ENCODE measurements at regions not wholly inside any gene's neighbourhood (a gene's known extent, or its start where the extent isn't known, plus 50 kb on each side); places are given as distances from the start of the nearest gene placed in this dataset.
"Not testable (repeated sequence)": the region's sequence is repeated elsewhere in the genome, so short reads cannot be mapped to it uniquely, and the experiment has no call there.

- no peaks in the 10 kb centered on the region for H3K4me1 ChIP-seq (ENCODE audit: control insufficient read depth in 2 of 2, insufficient read depth in 2 of 2, low read length in 2 of 2)
- H3K27me3 ChIP-seq (ENCODE audit: control insufficient read depth in 2 of 2, insufficient read depth in 1 of 2, low read length in 1 of 2): no peaks in the 10 kb centered on the region
- 96% methylated on average over 2 of the region's 2 CpGs for WGBS
- no peaks in the 10 kb centered on the region for H3K9me3 ChIP-seq (ENCODE audit: control insufficient read depth in 2 of 2, insufficient read depth in 1 of 2, low read length in 1 of 2)
- no peak overlapping the region for H3K27ac ChIP-seq (ENCODE audit: low read depth in 1 of 2, low read length in 1 of 2)
- no peak for DNase-seq (ENCODE audit: low read depth in 6 of 9, low spot score in 9 of 9)
- no peak overlapping the region for H3K4me3 ChIP-seq (ENCODE audit: low read length in 2 of 2)
- H3K36me3 ChIP-seq (ENCODE audit: control insufficient read depth in 2 of 2, insufficient read depth in 2 of 2, low read length in 1 of 2): no peaks in the 10 kb centered on the region
These were observed 198.5 kb upstream of the TMEM196 start for GRCh38 chr7:19971956-19972355.

GRCh38 chr7:19970514-19970913 lies 197.1 kb upstream of the TMEM196 start:
- no peak overlapping the region for H3K27ac ChIP-seq (ENCODE audit: low read depth in 1 of 2, low read length in 1 of 2)
- no peak overlapping the region for H3K4me3 ChIP-seq (ENCODE audit: low read length in 2 of 2)
- H3K36me3 ChIP-seq (ENCODE audit: control insufficient read depth in 2 of 2, insufficient read depth in 2 of 2, low read length in 1 of 2): no peaks in the 10 kb centered on the region
- H3K4me1 ChIP-seq (ENCODE audit: control insufficient read depth in 2 of 2, insufficient read depth in 2 of 2, low read length in 2 of 2): no peaks in the 10 kb centered on the region
- H3K27me3 ChIP-seq (ENCODE audit: control insufficient read depth in 2 of 2, insufficient read depth in 1 of 2, low read length in 1 of 2): no peaks in the 10 kb centered on the region
- H3K9me3 ChIP-seq (ENCODE audit: control insufficient read depth in 2 of 2, insufficient read depth in 1 of 2, low read length in 1 of 2): no peaks in the 10 kb centered on the region
- DNase-seq (ENCODE audit: low read depth in 6 of 9, low spot score in 9 of 9): no peak

GRCh38 chr7:19969859-19970493 lies 196.6 kb upstream of the TMEM196 start:
- H3K27ac ChIP-seq (ENCODE audit: low read depth in 1 of 2, low read length in 1 of 2): no peak overlapping the region
- H3K4me3 ChIP-seq (ENCODE audit: low read length in 2 of 2): no peak overlapping the region
- no peak for DNase-seq (ENCODE audit: low read depth in 6 of 9, low spot score in 9 of 9)
- H3K9me3 ChIP-seq (ENCODE audit: control insufficient read depth in 2 of 2, insufficient read depth in 1 of 2, low read length in 1 of 2): no peaks in the 10 kb centered on the region
- no peaks in the 10 kb centered on the region for H3K36me3 ChIP-seq (ENCODE audit: control insufficient read depth in 2 of 2, insufficient read depth in 2 of 2, low read length in 1 of 2)
- H3K27me3 ChIP-seq (ENCODE audit: control insufficient read depth in 2 of 2, insufficient read depth in 1 of 2, low read length in 1 of 2): no peaks in the 10 kb centered on the region
- H3K4me1 ChIP-seq (ENCODE audit: control insufficient read depth in 2 of 2, insufficient read depth in 2 of 2, low read length in 2 of 2): no peaks in the 10 kb centered on the region
- WGBS: 64% methylated on average over 4 of the region's 4 CpGs

- H3K27me3 ChIP-seq (ENCODE audit: control insufficient read depth in 2 of 2, insufficient read depth in 1 of 2, low read length in 1 of 2): no peaks in the 10 kb centered on the region
- no peak for DNase-seq (ENCODE audit: low read depth in 6 of 9, low spot score in 9 of 9)
- no peaks in the 10 kb centered on the region for H3K36me3 ChIP-seq (ENCODE audit: control insufficient read depth in 2 of 2, insufficient read depth in 2 of 2, low read length in 1 of 2)
- no peaks in the 10 kb centered on the region for H3K4me1 ChIP-seq (ENCODE audit: control insufficient read depth in 2 of 2, insufficient read depth in 2 of 2, low read length in 2 of 2)
- H3K27ac ChIP-seq (ENCODE audit: low read depth in 1 of 2, low read length in 1 of 2): no peak overlapping the region
- 85% methylated on average over 2 of the region's 2 CpGs for WGBS
- H3K4me3 ChIP-seq (ENCODE audit: low read length in 2 of 2): no peak overlapping the region
- no peaks in the 10 kb centered on the region for H3K9me3 ChIP-seq (ENCODE audit: control insufficient read depth in 2 of 2, insufficient read depth in 1 of 2, low read length in 1 of 2)
These were observed 190.8 kb upstream of the TMEM196 start for GRCh38 chr7:19964246-19964645.

GRCh38 chr7:19963695-19964094 lies 190.3 kb upstream of the TMEM196 start:
- no peak for DNase-seq (ENCODE audit: low read depth in 6 of 9, low spot score in 9 of 9)
- no peaks in the 10 kb centered on the region for H3K27me3 ChIP-seq (ENCODE audit: control insufficient read depth in 2 of 2, insufficient read depth in 1 of 2, low read length in 1 of 2)
- 97% methylated on average over 1 of the region's 1 CpG for WGBS
- no peaks in the 10 kb centered on the region for H3K36me3 ChIP-seq (ENCODE audit: control insufficient read depth in 2 of 2, insufficient read depth in 2 of 2, low read length in 1 of 2)
- no peak overlapping the region for H3K4me3 ChIP-seq (ENCODE audit: low read length in 2 of 2)
- H3K4me1 ChIP-seq (ENCODE audit: control insufficient read depth in 2 of 2, insufficient read depth in 2 of 2, low read length in 2 of 2): no peaks in the 10 kb centered on the region
- H3K27ac ChIP-seq (ENCODE audit: low read depth in 1 of 2, low read length in 1 of 2): no peak overlapping the region
- no peaks in the 10 kb centered on the region for H3K9me3 ChIP-seq (ENCODE audit: control insufficient read depth in 2 of 2, insufficient read depth in 1 of 2, low read length in 1 of 2)

- WGBS: 94% methylated on average over 3 of the region's 3 CpGs
- no peaks in the 10 kb centered on the region for H3K27me3 ChIP-seq (ENCODE audit: control insufficient read depth in 2 of 2, insufficient read depth in 1 of 2, low read length in 1 of 2)
- no peaks in the 10 kb centered on the region for H3K36me3 ChIP-seq (ENCODE audit: control insufficient read depth in 2 of 2, insufficient read depth in 2 of 2, low read length in 1 of 2)
- DNase-seq (ENCODE audit: low read depth in 6 of 9, low spot score in 9 of 9): no peak
- H3K9me3 ChIP-seq (ENCODE audit: control insufficient read depth in 2 of 2, insufficient read depth in 1 of 2, low read length in 1 of 2): peaks cover 0 to 10% of the 10 kb centered on the region in 2 donors
- H3K4me1 ChIP-seq (ENCODE audit: control insufficient read depth in 2 of 2, insufficient read depth in 2 of 2, low read length in 2 of 2): no peaks in the 10 kb centered on the region
- no peak overlapping the region for H3K4me3 ChIP-seq (ENCODE audit: low read length in 2 of 2)
- H3K27ac ChIP-seq (ENCODE audit: low read depth in 1 of 2, low read length in 1 of 2): no peak overlapping the region
These were observed 185.0 kb upstream of the TMEM196 start for GRCh38 chr7:19958309-19958896.

GRCh38 chr7:19957664-19958063 lies 184.2 kb upstream of the TMEM196 start:
- peaks cover 0 to 10% of the 10 kb centered on the region in 2 donors for H3K9me3 ChIP-seq (ENCODE audit: control insufficient read depth in 2 of 2, insufficient read depth in 1 of 2, low read length in 1 of 2)
- WGBS: 89% methylated on average over 1 of the region's 1 CpG
- no peak for DNase-seq (ENCODE audit: low read depth in 6 of 9, low spot score in 9 of 9)
- H3K4me3 ChIP-seq (ENCODE audit: low read length in 2 of 2): no peak overlapping the region
- no peaks in the 10 kb centered on the region for H3K27me3 ChIP-seq (ENCODE audit: control insufficient read depth in 2 of 2, insufficient read depth in 1 of 2, low read length in 1 of 2)
- H3K4me1 ChIP-seq (ENCODE audit: control insufficient read depth in 2 of 2, insufficient read depth in 2 of 2, low read length in 2 of 2): no peaks in the 10 kb centered on the region
- no peak overlapping the region for H3K27ac ChIP-seq (ENCODE audit: low read depth in 1 of 2, low read length in 1 of 2)
- H3K36me3 ChIP-seq (ENCODE audit: control insufficient read depth in 2 of 2, insufficient read depth in 2 of 2, low read length in 1 of 2): no peaks in the 10 kb centered on the region

- not testable (repeated sequence) for H3K4me3 ChIP-seq (ENCODE audit: low read length in 2 of 2); H3K9me3 ChIP-seq (ENCODE audit: control insufficient read depth in 2 of 2, insufficient read depth in 1 of 2, low read length in 1 of 2); H3K27me3 ChIP-seq (ENCODE audit: control insufficient read depth in 2 of 2, insufficient read depth in 1 of 2, low read length in 1 of 2); H3K4me1 ChIP-seq (ENCODE audit: control insufficient read depth in 2 of 2, insufficient read depth in 2 of 2, low read length in 2 of 2); DNase-seq (ENCODE audit: low read depth in 6 of 9, low spot score in 9 of 9); H3K36me3 ChIP-seq (ENCODE audit: control insufficient read depth in 2 of 2, insufficient read depth in 2 of 2, low read length in 1 of 2); H3K27ac ChIP-seq (ENCODE audit: low read depth in 1 of 2, low read length in 1 of 2)
- WGBS: 92% methylated on average over 7 of the region's 7 CpGs
These were observed 180.7 kb upstream of the TMEM196 start for GRCh38 chr7:19954166-19954565.

GRCh38 chr7:19953411-19953810 lies 180.0 kb upstream of the TMEM196 start:
- over 99% methylated on average over 5 of the region's 5 CpGs for WGBS
- H3K27me3 ChIP-seq (ENCODE audit: control insufficient read depth in 2 of 2, insufficient read depth in 1 of 2, low read length in 1 of 2); DNase-seq (ENCODE audit: low read depth in 6 of 9, low spot score in 9 of 9); H3K4me3 ChIP-seq (ENCODE audit: low read length in 2 of 2); H3K36me3 ChIP-seq (ENCODE audit: control insufficient read depth in 2 of 2, insufficient read depth in 2 of 2, low read length in 1 of 2); H3K4me1 ChIP-seq (ENCODE audit: control insufficient read depth in 2 of 2, insufficient read depth in 2 of 2, low read length in 2 of 2); H3K9me3 ChIP-seq (ENCODE audit: control insufficient read depth in 2 of 2, insufficient read depth in 1 of 2, low read length in 1 of 2); H3K27ac ChIP-seq (ENCODE audit: low read depth in 1 of 2, low read length in 1 of 2): not testable (repeated sequence)
